GM13976 (cell line): ENCODE measurements at regions not wholly inside any gene's neighbourhood (a gene's known extent, or its start where the extent isn't known, plus 50 kb on each side); places are given as distances from the start of the nearest gene placed in this dataset.

Experiments
- DNase-seq: peaks from one replicate; pipeline ENCODE4 v3.0.0; 2012; ENCODE audit warnings: low spot score
- CTCF ChIP-seq: IDR thresholded peaks from 2 replicates; pipeline ENCODE4 v1.5.1; 2012; ENCODE audit warnings: borderline replicate concordance, mild to moderate bottlenecking; ENCODE audit not compliant: insufficient read depth; ENCODE audit errors: extremely low read depth, missing control alignments, control extremely low read depth
- in situ Hi-C: fragments of 300-500 bp; cut with MboI; formaldehyde crosslinking; loops from one replicate; pipeline ENCODE4 v1.12.0; 2022; ENCODE audit warnings: low sequenced_read_pairs, mixed read lengths, inconsistent platforms; ENCODE audit not compliant: unreplicated experiment

GRCh38 chr5:155332618-155333017 lies 319.1 kb downstream of the KIF4B start:
- DNase-seq: no peak
- in situ Hi-C loops: no loop called here
- no peak for TF ChIP-seq CTCF

- no peak for DNase-seq
- in situ Hi-C loops: no loop called here
- no peak for TF ChIP-seq CTCF
These were observed 329.4 kb downstream of the KIF4B start for GRCh38 chr5:155342956-155343355.

GRCh38 chr5:155343468-155343867 lies 329.9 kb downstream of the KIF4B start:
- TF ChIP-seq CTCF: no peak
- no peak for DNase-seq
- in situ Hi-C loops: no loop called here

- no peak for DNase-seq
- in situ Hi-C loops: no loop called here
- TF ChIP-seq CTCF: no peak
These were observed 339.7 kb downstream of the KIF4B start for GRCh38 chr5:155353231-155353630.

GRCh38 chr5:155366096-155366495 lies 352.5 kb downstream of the KIF4B start:
- TF ChIP-seq CTCF: no peak
- no peak for DNase-seq
- in situ Hi-C loops: no loop called here

GRCh38 chr5:155367841-155368240 lies 354.3 kb downstream of the KIF4B start:
- no peak for DNase-seq
- in situ Hi-C loops: no loop called here
- no peak for TF ChIP-seq CTCF

GRCh38 chr5:155368490-155368889 lies 354.9 kb downstream of the KIF4B start:
- no peak for TF ChIP-seq CTCF
- no peak for DNase-seq
- in situ Hi-C loops: no loop called here
